ENCODE measurements at regions not wholly inside any gene's neighbourhood (a gene's known extent, or its start where the extent isn't known, plus 50 kb on each side); places are given as distances from the start of the nearest gene placed in this dataset.

DNA sequence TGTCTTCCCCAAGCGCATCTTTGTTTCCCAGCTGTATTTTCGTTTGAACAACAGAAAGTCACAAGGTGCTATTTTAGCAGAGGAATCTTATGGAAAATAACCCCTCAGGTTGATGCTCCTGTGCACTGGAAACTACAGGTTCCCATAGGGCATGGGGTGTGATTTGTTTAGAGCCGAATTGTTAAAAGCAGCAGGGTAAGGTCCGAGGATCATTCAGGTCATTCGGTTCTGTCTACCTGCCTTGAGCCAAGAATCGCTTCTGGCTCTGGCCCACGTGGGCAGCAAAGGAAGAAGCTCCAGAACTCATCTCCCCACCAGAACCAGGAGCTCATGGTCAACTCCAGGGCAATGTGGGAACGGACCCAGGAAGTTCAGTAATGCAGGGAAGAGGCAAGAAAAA lies 116.7 kb upstream of the TPM1 start:
- DNase-seq (ENCODE audit: low read depth, low spot score): no peak
- POLR2A ChIA-PET: no interaction called here
- no peak overlapping the region for H3K4me3 ChIP-seq (ENCODE audit: low read depth, low read length)
- no peak for TF ChIP-seq CTCF (IDR thresholded peaks at IDR 0.05; ENCODE audit: insufficient read depth, low read length, missing control alignments)
- CTCF ChIA-PET: interaction anchor here (0.9 kb wide), 1 partner anchor 14 kb away, joined by 3 read pairs; no protein-coding TSS in a partner anchor

GRCh38 chr15:62927196-62927595 lies 115.4 kb upstream of the TPM1 start:
- POLR2A ChIA-PET: interaction anchor here (0.7 to 3.7 kb wide), 5 partner anchors 14 to 118 kb away, joined by 4 to 99 read pairs (median 4); partner anchors contain the start of gene TPM1
- no peak for TF ChIP-seq CTCF (IDR thresholded peaks at IDR 0.05; ENCODE audit: insufficient read depth, low read length, missing control alignments)
- no peak overlapping the region for H3K4me3 ChIP-seq (ENCODE audit: low read depth, low read length)
- DNase-seq (ENCODE audit: low read depth, low spot score): no peak
- CTCF ChIA-PET: interaction anchor here (1.1 to 2.0 kb wide), 2 partner anchors 31 to 120 kb away, joined by 3 to 10 read pairs; no protein-coding TSS in a partner anchor

- H3K4me3 ChIP-seq (ENCODE audit: low read depth, low read length): no peak overlapping the region
- ChIA-PET CTCF (interaction anchor here (1.5 to 2.0 kb wide), 2 partner anchors 8 to 120 kb away, joined by 4 to 10 read pairs; no protein-coding TSS in a partner anchor), POLR2A (interaction anchor here (0.8 to 3.7 kb wide), 5 partner anchors 13 to 117 kb away, joined by 3 to 99 read pairs (median 4); partner anchors contain the start of gene TPM1)
- no peak for DNase-seq (ENCODE audit: low read depth, low spot score)
- TF ChIP-seq CTCF (IDR thresholded peaks at IDR 0.05; ENCODE audit: insufficient read depth, low read length, missing control alignments): no peak
Observed at GRCh38 chr15:62927836-62928235, 114.7 kb upstream of the TPM1 start.

- ChIA-PET POLR2A (interaction anchor here (0.7 to 3.7 kb wide), 14 partner anchors 12 to 146 kb away, joined by 3 to 99 read pairs (median 4); partner anchors contain the start of gene TPM1), CTCF (interaction anchor here (1.5 to 2.0 kb wide), 3 partner anchors 9 to 119 kb away, joined by 4 to 10 read pairs (median 5); no protein-coding TSS in a partner anchor)
- DNase-seq (ENCODE audit: low read depth, low spot score): peak; percentile 89
- H3K4me3 ChIP-seq (ENCODE audit: low read depth, low read length): no peak overlapping the region; the same call in 1 of the 2 replicates
- peak; percentile 44 for TF ChIP-seq CTCF (IDR thresholded peaks at IDR 0.05; ENCODE audit: insufficient read depth, low read length, missing control alignments)
Observed at GRCh38 chr15:62928242-62928999, 114.1 kb upstream of the TPM1 start.

GRCh38 chr15:62929000-62929357 lies 113.6 kb upstream of the TPM1 start:
- no peak for DNase-seq (ENCODE audit: low read depth, low spot score)

More at GRCh38 chr15:62929000-62929357, 113.6 kb upstream of the TPM1 start:
- TF ChIP-seq CTCF (IDR thresholded peaks at IDR 0.05; ENCODE audit: insufficient read depth, low read length, missing control alignments): no peak
- ChIA-PET POLR2A (interaction anchor here (0.7 to 3.7 kb wide), 12 partner anchors 12 to 146 kb away, joined by 3 to 99 read pairs (median 4); partner anchors contain the start of gene TPM1), CTCF (interaction anchor here (1.2 to 2.0 kb wide), 4 partner anchors 9 to 118 kb away, joined by 3 to 10 read pairs (median 4); no protein-coding TSS in a partner anchor)
- H3K4me3 ChIP-seq (ENCODE audit: low read depth, low read length): no peak overlapping the region; the same call in 1 of the 2 replicates
